ENCODE measurements at regions not wholly inside any gene's neighbourhood (a gene's known extent, or its start where the extent isn't known, plus 50 kb on each side); places are given as distances from the start of the nearest gene placed in this dataset.

- no peak for TF ChIP-seq CTCF (IDR thresholded peaks at IDR 0.05; ENCODE audit: control insufficient read depth, extremely low read depth, insufficient read depth)
- no peak for DNase-seq (ENCODE audit: low read depth)
- no peak overlapping the region for H3K4me3 ChIP-seq (ENCODE audit: low read depth, low read length)
Measured at GRCh38 chr9:4389003-4389402, 89.1 kb upstream of the GLIS3 start.

GRCh38 chr9:4386819-4387218, 87.0 kb upstream of the GLIS3 start:
- DNase-seq (ENCODE audit: low read depth), result no peak
- TF ChIP-seq CTCF (IDR thresholded peaks at IDR 0.05; ENCODE audit: control insufficient read depth, extremely low read depth, insufficient read depth), result peak; percentile 39; the same call in 1 of the 2 replicates
- H3K4me3 ChIP-seq (ENCODE audit: low read depth, low read length), result no peak overlapping the region

- H3K4me3 ChIP-seq (ENCODE audit: low read depth, low read length), result no peak overlapping the region
- no peak for DNase-seq (ENCODE audit: low read depth)
- no peak for TF ChIP-seq CTCF (IDR thresholded peaks at IDR 0.05; ENCODE audit: control insufficient read depth, extremely low read depth, insufficient read depth)
Measured at GRCh38 chr9:4384750-4385149, 84.9 kb upstream of the GLIS3 start.

- no peak for DNase-seq (ENCODE audit: low read depth)
- peak; percentile 66 for TF ChIP-seq CTCF (IDR thresholded peaks at IDR 0.05; ENCODE audit: control insufficient read depth, extremely low read depth, insufficient read depth)
- no peak overlapping the region for H3K4me3 ChIP-seq (ENCODE audit: low read depth, low read length)
Measured at GRCh38 chr9:4382722-4383317, 83.0 kb upstream of the GLIS3 start.

GRCh38 chr9:4381744-4382143, 81.9 kb upstream of the GLIS3 start:
- DNase-seq (ENCODE audit: low read depth), result no peak
- no peak overlapping the region for H3K4me3 ChIP-seq (ENCODE audit: low read depth, low read length)
- no peak for TF ChIP-seq CTCF (IDR thresholded peaks at IDR 0.05; ENCODE audit: control insufficient read depth, extremely low read depth, insufficient read depth)

GRCh38 chr9:4380406-4380805, 80.5 kb upstream of the GLIS3 start:
- no peak for DNase-seq (ENCODE audit: low read depth)
- no peak for TF ChIP-seq CTCF (IDR thresholded peaks at IDR 0.05; ENCODE audit: control insufficient read depth, extremely low read depth, insufficient read depth)
- no peak overlapping the region for H3K4me3 ChIP-seq (ENCODE audit: low read depth, low read length)
